K562 (cell line): ENCODE measurements at regions not wholly inside any gene's neighbourhood (a gene's known extent, or its start where the extent isn't known, plus 50 kb on each side); places are given as distances from the start of the nearest gene placed in this dataset.

Experiments used
- ATAC-seq: fragments of 200-7000 bp; cut with Tn5 transposase; 3 replicates; pipeline ENCODE4 v1.9.1; 2020; ENCODE audit warnings: moderate library complexity
- BruUV-seq: library from RNA; stranded (reverse); fragments of 400-500 nt; replicated peaks from 2 replicates; lab custom pipeline; 2021; lab: Mats Ljungman, UMichigan
- CTCF ChIA-PET: fragments of 300-600 bp; formaldehyde crosslinking; extraction: SDS; loops from one replicate; lab custom pipeline; 2021; ENCODE audit warnings: low intra/inter-chr PET ratio; lab: Yijun Ruan, JAX
- POLR2A ChIA-PET: fragments of 300-600, 350-650 bp; sonication (Branson Sonifier 250); formaldehyde crosslinking; extraction: SDS; loops from one replicate; lab custom pipeline; 2021; ENCODE audit warnings: antibody characterized with exemption, inconsistent platforms; lab: Yijun Ruan, JAX
- DNase-seq, 4 experiments: peaks; one replicate each; pipeline versions ENCODE4 v3.0.0 to v3.0.0-alpha.2; 2011 to 2018; ENCODE audit warnings: low spot score in 3 of 4, mixed read lengths in 3 of 4; ENCODE audit errors: extremely low read depth in 1 of 4
- FAIRE-seq: peaks from 2 replicates; lab custom pipeline; 2011; peaks lifted over from hg19 to GRCh38; lab: Jason Lieb, UNC
- H2AFZ ChIP-seq: 2 replicates; pipeline ENCODE4 v1.6.0; 2011; ENCODE audit warnings: low read depth, low read length, control low read depth, inconsistent platforms
- H3K27ac ChIP-seq: fragments of 200-600 bp; 3 replicates; pipeline ENCODE4 v1.8.0; 2011; ENCODE audit warnings: low read depth, mild to moderate bottlenecking, control low read depth, inconsistent platforms, low read length, moderate library complexity, mixed read lengths; ENCODE audit errors: extremely low read depth
- H3K27me3 ChIP-seq, 2 experiments: fragments of 300-600 bp in 1 of 2; 2 replicates in 1 of 2; 3 replicates in 1 of 2; pipeline versions ENCODE4 v1.6.0 to v1.8.0; 2011; ENCODE audit warnings: inconsistent platforms in 2 of 2, low read length in 2 of 2, mild to moderate bottlenecking in 1 of 2, mixed read lengths in 1 of 2, moderate library complexity in 1 of 2; ENCODE audit not compliant: control insufficient read depth in 2 of 2, insufficient read depth in 2 of 2
- H3K36me3 ChIP-seq: fragments of 300-600 bp; 3 replicates; pipeline ENCODE4 v1.8.0; 2011; ENCODE audit warnings: mild to moderate bottlenecking, low read length, inconsistent platforms; ENCODE audit not compliant: control insufficient read depth, insufficient read depth
- H3K4me1 ChIP-seq, 2 experiments: fragments of 200-600 bp in 1 of 2; replicated peaks in 1 of 2; 2 replicates in 1 of 2; 3 replicates in 1 of 2; pipeline versions ENCODE4 v1.5.1 to v1.8.0; 2011; ENCODE audit warnings: inconsistent platforms in 2 of 2, low read length in 2 of 2, mild to moderate bottlenecking in 1 of 2, mixed read lengths in 1 of 2, moderate library complexity in 1 of 2; ENCODE audit not compliant: control insufficient read depth in 2 of 2, insufficient read depth in 2 of 2
- H3K4me2 ChIP-seq: 2 replicates; pipeline ENCODE4 v1.6.1; 2011; ENCODE audit warnings: low read length, control low read depth, inconsistent platforms, mixed read lengths; ENCODE audit not compliant: insufficient read depth
- H3K4me3 ChIP-seq: fragments of 200-600 bp; sonication (generic), shearing (Covaris generic); 2 replicates; pipeline ENCODE4 v1.5.1; 2016; ENCODE audit warnings: control low read depth, inconsistent platforms
- H3K79me2 ChIP-seq: fragments of 200-600 bp; 3 replicates; pipeline ENCODE4 v1.8.0; 2011; ENCODE audit warnings: low read length, inconsistent platforms; ENCODE audit not compliant: control insufficient read depth, insufficient read depth
- H3K9ac ChIP-seq, 2 experiments: 2 replicates each; pipeline versions ENCODE4 v1.6.0 to v1.6.1; 2011; ENCODE audit warnings: low read depth in 2 of 2, low read length in 2 of 2, control low read depth in 1 of 2, inconsistent platforms in 1 of 2, mild to moderate bottlenecking in 1 of 2, mixed read lengths in 1 of 2; ENCODE audit not compliant: insufficient read depth in 1 of 2
- H3K9me1 ChIP-seq: one replicate; pipeline ENCODE4 v1.6.0; 2011; ENCODE audit warnings: inconsistent platforms, mild to moderate bottlenecking, low read length, moderate library complexity; ENCODE audit not compliant: control insufficient read depth, insufficient read depth
- H3K9me3 ChIP-seq: replicated peaks from 2 replicates; pipeline ENCODE4 v1.5.1; 2011; ENCODE audit warnings: low read depth, low read length, inconsistent platforms; ENCODE audit not compliant: control insufficient read depth, insufficient read depth
- H4K20me1 ChIP-seq: replicated peaks from 2 replicates; pipeline ENCODE4 v1.6.1; 2011; ENCODE audit warnings: low read length, inconsistent platforms, mixed read lengths; ENCODE audit not compliant: control insufficient read depth, insufficient read depth
- ARID3A ChIP-seq: IDR thresholded peaks from 2 replicates; pipeline ENCODE4 v1.6.1; 2012; ENCODE audit warnings: low read depth, low read length, improper control_type of control experiment, borderline replicate concordance
- CEBPG ChIP-seq, 3 experiments: fragments of 200-800 bp in 1 of 3; sonication (Bioruptor generic) in 1 of 3; sonication (generic) in 1 of 3; formaldehyde crosslinking in 1 of 3; IDR thresholded peaks in 2 of 3; conservative IDR thresholded peaks in 1 of 3; 2 replicates each; pipeline versions ENCODE4 v1.6.1 to v1.8.0; 2016 to 2022; ENCODE audit warnings: missing compliant biosample characterization in 2 of 3, missing genetic modification characterization in 2 of 3, mild to moderate bottlenecking in 1 of 3, missing genetic modification reagents in 1 of 3
- DMBX1 ChIP-seq: fragments of 250-450 bp; sonication (Bioruptor Pico); IDR thresholded peaks from 2 replicates; pipeline ENCODE4 v1.8.0; 2022; ENCODE audit warnings: inconsistent platforms, mild to moderate bottlenecking, moderate library complexity, borderline replicate concordance
- FIP1L1 ChIP-seq: fragments of 200-400 bp; formaldehyde crosslinking; IDR thresholded peaks from 2 replicates; pipeline ENCODE4 v1.6.1; 2018; ENCODE audit warnings: mild to moderate bottlenecking, low read depth, low read length; ENCODE audit not compliant: poor library complexity, severe bottlenecking
- FOXJ2 ChIP-seq: fragments of 200-800 bp; sonication (Bioruptor generic); IDR thresholded peaks from 2 replicates; pipeline ENCODE4 v1.6.1; 2016; ENCODE audit warnings: missing genetic modification characterization, missing compliant biosample characterization
- HDGF ChIP-seq: fragments of 450-650 bp; IDR thresholded peaks from 2 replicates; pipeline ENCODE4 v1.6.1; 2016
- NR0B1 ChIP-seq: fragments of 450-650 bp; IDR thresholded peaks from one replicate; pipeline ENCODE4 v1.6.1; 2018; ENCODE audit warnings: mild to moderate bottlenecking, moderate library complexity; ENCODE audit not compliant: partially characterized antibody
- NRF1 ChIP-seq, 2 experiments: fragments of 450-650 bp; IDR thresholded peaks in 1 of 2; conservative IDR thresholded peaks in 1 of 2; 2 replicates each; pipeline ENCODE4 v1.6.1; 2014; ENCODE audit warnings: mild to moderate bottlenecking in 2 of 2
- POLR2AphosphoS5 ChIP-seq: IDR thresholded peaks from 2 replicates; pipeline ENCODE4 v1.6.1; 2011; ENCODE audit warnings: mild to moderate bottlenecking, low read depth, low read length, moderate library complexity; ENCODE audit not compliant: control insufficient read depth, insufficient read depth
- SETDB1 ChIP-seq: IDR thresholded peaks from one replicate; pipeline ENCODE4 v1.6.1; 2012; ENCODE audit warnings: low read length, control low read depth, inconsistent platforms
- TSHZ1 ChIP-seq: fragments of 250-450 bp; sonication (Bioruptor Pico); IDR thresholded peaks from 2 replicates; pipeline ENCODE4 v1.4.0; 2020; ENCODE audit warnings: mild to moderate bottlenecking, moderate library complexity
- ZNF512 ChIP-seq: IDR thresholded peaks from 2 replicates; pipeline ENCODE4 v1.6.1; 2016; ENCODE audit warnings: missing genetic modification characterization, missing compliant biosample characterization
- ZNF644 ChIP-seq: fragments of 200-800 bp; sonication (Bioruptor generic); IDR thresholded peaks from 2 replicates; pipeline ENCODE4 v1.6.1; 2016; ENCODE audit warnings: low read depth, missing genetic modification characterization, missing compliant biosample characterization
- WGBS: fragments of 100-300 bp; shearing (Covaris generic); methylation state at CpG from one replicate; pipeline ENCODE4 v1.1.6; 2016; ENCODE audit warnings: low coverage, mixed read lengths; ENCODE audit not compliant: insufficient coverage; ENCODE audit errors: missing lambda C conversion rate; 5-methylcytosine and 5-hydroxymethylcytosine counted together
- in situ Hi-C: fragments of 300-500 bp; cut with MboI; formaldehyde crosslinking; loops from 4 replicates; pipeline ENCODE4 v1.15.0; 2018; ENCODE audit warnings: inconsistent platforms, mixed read lengths
- intact Hi-C: fragments of 100-400 bp; cut with micrococcal nuclease; formaldehyde crosslinking; loops from 2 replicates; pipeline ENCODE4 v1.14.2; 2022

GRCh38 chr4:188287169-188287894, 148.1 kb downstream of the TRIML1 start:
- 0% methylated on average over 11 of the region's 11 CpGs for WGBS
- H3K4me1 ChIP-seq, result 0 out of 5 replicates have a peak, but pooled peaks cover 0 to 2% of the 10 kb centered on the region in 2 experiments
- no peak overlapping the region for H2AFZ ChIP-seq
- H4K20me1 ChIP-seq, result no peaks in the 10 kb centered on the region
- H3K4me3 ChIP-seq, result no peak overlapping the region
- H3K9me3 ChIP-seq, result no peaks in the 10 kb centered on the region
- DNase-seq (no peak), ATAC-seq (no peak), FAIRE-seq (no peak)
- BruUV-seq, result no TSS peak
- H3K27me3 ChIP-seq, result peaks cover 0 to 8% of the 10 kb centered on the region in 2 experiments; a peak in 2 of 5 replicates
- H3K9ac ChIP-seq, result no peak overlapping the region
- H3K27ac ChIP-seq, result no peak overlapping the region
- no peak overlapping the region for H3K4me2 ChIP-seq
- in situ Hi-C loops (no loop called here), intact Hi-C loops (no loop called here)
- no peaks in the 10 kb centered on the region for H3K9me1 ChIP-seq
- H3K79me2 ChIP-seq, result no peaks in the 10 kb centered on the region
- no peaks in the 10 kb centered on the region for H3K36me3 ChIP-seq
- CTCF ChIA-PET, result no interaction called here
- POLR2A ChIA-PET, result no interaction called here
- TF ChIP-seq FIP1L1 (no peak), FOXJ2 (tag) (no peak), POLR2AphosphoS5 (no peak), ARID3A (no peak), ZNF512 (no peak), NR0B1 (no peak), HDGF (no peak), TSHZ1 (CRISPR knock-in tag) (no peak), SETDB1 (no peak), NRF1 (conservative IDR thresholded peaks at IDR 0.05 in 1 of 2, IDR thresholded peaks at IDR 0.05 in 1 of 2) (no peak), CEBPG (CRISPR knock-in tag; IDR thresholded peaks at IDR 0.05) (no peak), CEBPG (tag; conservative IDR thresholded peaks at IDR 0.05 in 1 of 2, IDR thresholded peaks at IDR 0.05 in 1 of 2) (no peak), ZNF644 (tag) (no peak), DMBX1 (CRISPR knock-in tag) (no peak)
